Raji (cell line): ENCODE measurements at regions not wholly inside any gene's neighbourhood (a gene's known extent, or its start where the extent isn't known, plus 50 kb on each side); places are given as distances from the start of the nearest gene placed in this dataset.

Experiments used
- POLR2A ChIP-seq: IDR thresholded peaks from 2 replicates; pipeline ENCODE4 v1.6.1; 2011; ENCODE audit warnings: low read depth, low read length, control low read depth; ENCODE audit not compliant: insufficient read depth

- no peak for TF ChIP-seq POLR2A
These were observed 260.5 kb upstream of the MKLN1 start for GRCh38 chr7:131067220-131067619.

GRCh38 chr7:131068604-131069021 is 259.1 kb upstream of the MKLN1 start:
- TF ChIP-seq POLR2A: no peak

GRCh38 chr7:131071786-131072504 is 255.7 kb upstream of the MKLN1 start:
- TF ChIP-seq POLR2A: no peak

GRCh38 chr7:131072505-131073091 is 255.1 kb upstream of the MKLN1 start:
- no peak for TF ChIP-seq POLR2A

- TF ChIP-seq POLR2A: no peak
These were observed 253.6 kb upstream of the MKLN1 start for GRCh38 chr7:131074043-131074442.

GRCh38 chr7:131074585-131074984 is 253.1 kb upstream of the MKLN1 start:
- no peak for TF ChIP-seq POLR2A

GRCh38 chr7:131075406-131075805 is 252.3 kb upstream of the MKLN1 start:
- TF ChIP-seq POLR2A: no peak

- TF ChIP-seq POLR2A: no peak
These were observed 251.6 kb upstream of the MKLN1 start for GRCh38 chr7:131076032-131076431.

- no peak for TF ChIP-seq POLR2A
These were observed 250.9 kb upstream of the MKLN1 start for GRCh38 chr7:131076711-131077181.

- no peak for TF ChIP-seq POLR2A
These were observed 249.9 kb upstream of the MKLN1 start for GRCh38 chr7:131077735-131078134.

GRCh38 chr7:131080754-131081153 is 246.9 kb upstream of the MKLN1 start:
- TF ChIP-seq POLR2A: no peak

- TF ChIP-seq POLR2A: no peak
These were observed 246.4 kb upstream of the MKLN1 start for GRCh38 chr7:131081308-131081707.

GRCh38 chr7:131083781-131084180 is 243.9 kb upstream of the MKLN1 start:
- TF ChIP-seq POLR2A: no peak

- no peak for TF ChIP-seq POLR2A
These were observed 239.7 kb upstream of the MKLN1 start for GRCh38 chr7:131087756-131088658.

- TF ChIP-seq POLR2A: no peak
These were observed 237.5 kb upstream of the MKLN1 start for GRCh38 chr7:131090188-131090587.
